NCI-H345 treated with DMSO at 0.1 percent for 48 hours (cell line): ENCODE measurements at regions not wholly inside any gene's neighbourhood (a gene's known extent, or its start where the extent isn't known, plus 50 kb on each side); places are given as distances from the start of the nearest gene placed in this dataset.

Experiments
- DNase-seq: peaks from one replicate; lab custom pipeline; 2025; ENCODE audit not compliant: unreplicated experiment; lab: John Stamatoyannopoulos, UW

DNA sequence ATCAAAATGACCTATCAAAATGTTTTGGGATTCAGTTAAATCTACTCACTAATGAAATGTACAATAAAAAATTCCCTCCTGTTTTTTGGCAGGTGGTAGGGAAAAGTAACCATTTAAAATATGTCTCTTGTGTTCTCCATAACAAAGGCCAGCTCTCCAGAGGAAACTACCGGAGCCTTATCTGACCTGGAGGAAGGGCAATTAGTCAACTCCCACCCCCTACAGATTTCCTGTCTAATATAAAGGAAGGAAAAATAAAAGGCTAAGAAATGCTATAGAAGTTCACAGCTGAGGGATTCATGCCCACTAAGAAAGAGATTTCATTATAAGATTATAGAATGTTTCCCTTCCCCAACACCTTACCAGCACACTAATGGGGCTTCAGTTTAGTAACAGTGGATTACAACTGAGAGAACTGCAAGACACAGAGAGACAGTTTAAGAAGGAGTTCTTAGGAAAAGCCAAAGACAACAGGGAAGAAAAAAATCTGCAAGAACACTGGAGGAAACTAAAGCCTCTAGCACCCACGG is 376.5 kb upstream of the KCNMB2 start:
- no peak for DNase-seq

- DNase-seq = no peak
Observed at GRCh38 chr3:178169421-178169820, 366.8 kb upstream of the KCNMB2 start.

DNA sequence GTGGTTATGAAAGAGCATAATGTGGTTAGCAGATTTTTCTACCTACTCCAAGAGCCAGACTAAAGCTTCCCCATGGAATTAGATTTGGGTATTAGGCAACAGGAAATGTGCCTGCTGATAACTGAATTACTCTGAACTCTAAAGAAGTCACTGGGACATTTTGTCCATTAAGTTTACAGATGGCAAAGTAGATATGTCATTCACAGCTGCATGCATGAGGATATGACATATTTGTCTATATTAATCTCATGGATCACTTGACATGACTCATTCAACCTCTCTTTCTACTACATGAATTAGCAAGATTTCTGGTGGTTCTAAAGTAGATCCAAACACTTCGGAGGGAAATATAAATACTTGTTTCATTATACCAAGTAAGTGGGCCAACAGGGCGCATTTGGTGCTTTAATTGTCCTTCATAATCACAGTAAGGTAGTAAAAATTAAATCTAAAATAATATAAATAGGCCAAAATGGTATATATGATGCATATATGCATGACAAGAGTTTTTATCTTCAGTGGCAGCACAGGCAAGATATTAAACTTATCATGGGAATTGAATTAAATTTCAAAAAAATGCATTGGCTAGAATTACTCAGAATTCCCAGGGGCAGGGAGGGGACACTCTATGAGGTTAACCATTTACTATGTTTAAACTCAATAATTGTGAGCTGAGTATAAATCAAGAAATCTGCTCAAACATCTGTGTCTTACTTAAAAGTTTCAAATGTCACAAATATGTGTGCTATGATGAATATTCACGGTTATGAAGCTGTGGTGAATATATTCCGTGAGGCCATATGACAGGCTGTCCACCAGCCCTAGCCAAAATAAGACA is 365.3 kb upstream of the KCNMB2 start:
- DNase-seq = no peak

DNA sequence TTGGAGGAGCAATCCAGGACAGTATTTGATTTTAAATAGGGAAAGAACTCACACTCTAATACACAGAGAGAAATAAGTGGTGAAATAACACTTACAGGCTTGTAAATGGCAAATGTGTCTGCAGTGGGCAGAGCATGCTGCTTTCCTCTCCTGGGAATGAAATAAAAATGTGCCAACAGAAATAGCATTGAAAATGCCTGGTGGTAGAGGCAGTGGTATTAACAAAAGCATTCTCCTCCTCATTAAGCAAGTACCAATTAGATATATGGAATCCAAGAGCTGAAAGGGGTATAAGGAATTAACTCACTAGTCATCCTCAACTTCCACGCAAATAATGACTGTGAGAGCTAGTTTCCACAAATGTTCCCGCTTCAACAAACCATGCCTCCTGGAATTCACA is 364.1 kb upstream of the KCNMB2 start:
- no peak for DNase-seq

DNA sequence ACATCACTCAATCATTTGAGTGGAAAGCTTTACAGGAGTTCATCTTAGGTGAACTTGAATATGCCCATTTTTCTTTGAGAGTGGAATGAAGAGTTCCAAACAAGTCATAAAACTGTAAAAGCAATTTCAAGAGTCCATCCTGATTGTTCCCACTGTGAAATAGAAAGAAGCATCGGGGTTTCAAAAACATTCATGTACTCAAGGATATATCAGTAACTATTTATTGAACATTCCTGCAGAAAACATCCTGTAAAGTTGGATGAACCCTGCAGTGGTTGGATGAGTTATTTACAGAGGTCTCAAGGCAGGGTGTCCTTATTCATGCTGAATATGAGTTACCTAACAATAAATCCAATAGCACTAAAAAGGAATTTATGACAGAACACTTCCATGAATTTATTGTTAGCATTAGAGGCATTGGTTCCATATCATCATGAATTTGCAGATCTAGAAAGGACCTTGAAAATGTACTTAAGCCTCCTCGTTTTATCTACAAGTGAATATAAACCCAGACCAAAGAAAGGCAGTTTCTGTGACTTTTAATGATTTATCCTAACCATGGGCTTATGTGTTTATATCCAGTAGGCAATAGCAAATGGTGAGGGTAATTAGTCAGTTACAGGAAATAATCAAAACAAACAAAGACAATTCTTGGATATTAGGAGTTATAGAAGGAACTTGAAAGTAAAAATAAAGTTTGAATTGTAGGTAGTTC is 361.9 kb upstream of the KCNMB2 start:
- no peak for DNase-seq

GRCh38 chr3:178181088-178181487 is 355.1 kb upstream of the KCNMB2 start:
- DNase-seq = no peak

DNA sequence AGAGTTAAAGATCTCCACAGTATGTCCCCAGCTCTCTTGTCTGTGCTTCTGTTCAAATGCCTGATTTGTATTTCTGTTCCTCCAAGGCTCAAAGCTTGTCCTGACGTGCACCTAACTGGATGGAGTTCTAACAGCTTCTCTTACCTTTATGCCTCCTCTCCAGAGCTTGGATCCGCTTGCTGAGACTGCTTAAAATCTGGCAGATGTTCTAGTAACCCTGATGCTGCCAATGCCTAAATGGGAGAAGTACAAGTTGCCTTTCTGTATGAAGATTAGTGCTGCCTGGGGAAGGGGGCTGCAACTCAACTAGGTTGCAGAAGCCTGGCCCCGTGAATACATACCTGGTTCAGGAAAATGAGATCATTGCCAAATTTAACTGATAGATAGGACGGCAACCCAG is 354.5 kb upstream of the KCNMB2 start:
- DNase-seq = peak; percentile 47

GRCh38 chr3:178182337-178182779 is 353.9 kb upstream of the KCNMB2 start:
- peak; percentile 65 for DNase-seq

- peak; percentile 16 for DNase-seq
Observed at GRCh38 chr3:178184833-178185232, 351.4 kb upstream of the KCNMB2 start.

- no peak for DNase-seq
Observed at GRCh38 chr3:178186666-178187065, 349.6 kb upstream of the KCNMB2 start.

GRCh38 chr3:178189854-178190253 is 346.4 kb upstream of the KCNMB2 start:
- DNase-seq = no peak

DNA sequence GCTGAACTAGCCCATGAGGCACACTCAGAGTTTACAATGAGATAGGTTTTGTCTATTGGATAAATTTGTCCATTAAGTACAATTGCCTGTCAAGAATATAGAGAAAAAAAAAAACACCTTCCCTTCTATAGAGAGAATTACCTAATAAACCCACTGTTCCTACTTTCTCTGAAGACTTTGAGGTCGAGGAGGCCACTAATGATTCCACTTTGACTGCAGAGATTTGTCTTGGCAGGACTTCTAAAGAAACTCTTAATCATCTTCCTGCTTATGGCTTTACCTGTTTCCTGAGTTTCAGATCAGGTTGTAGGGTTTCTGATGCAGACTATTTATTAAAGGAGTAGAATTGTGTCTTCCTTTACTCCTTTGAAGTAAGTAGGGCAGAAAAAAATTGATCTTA is 342.4 kb upstream of the KCNMB2 start:
- no peak for DNase-seq

- DNase-seq = no peak
Observed at GRCh38 chr3:178194539-178194938, 341.7 kb upstream of the KCNMB2 start.

DNA sequence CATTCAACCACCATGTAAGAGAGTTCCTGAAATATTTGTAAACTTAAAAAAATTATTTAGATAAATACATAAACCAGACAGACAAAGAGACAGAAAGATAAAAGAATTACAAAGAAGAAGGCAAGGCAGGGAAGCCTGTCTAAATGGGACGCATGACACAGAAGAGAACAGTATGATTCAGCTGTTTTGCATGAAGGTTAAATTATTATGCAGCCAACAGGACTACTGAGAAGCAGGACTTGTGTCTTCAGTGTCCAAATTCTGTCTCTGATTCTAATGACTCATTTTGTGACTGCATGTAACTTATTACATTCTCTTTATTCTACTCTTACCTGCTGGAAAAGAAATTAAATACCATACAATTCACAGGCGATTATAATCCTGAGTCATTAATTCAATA is 340.4 kb upstream of the KCNMB2 start:
- DNase-seq = no peak

GRCh38 chr3:178198329-178198728 is 337.9 kb upstream of the KCNMB2 start:
- DNase-seq = no peak

- DNase-seq = no peak
Observed at GRCh38 chr3:178200316-178200715, 335.9 kb upstream of the KCNMB2 start.

DNA sequence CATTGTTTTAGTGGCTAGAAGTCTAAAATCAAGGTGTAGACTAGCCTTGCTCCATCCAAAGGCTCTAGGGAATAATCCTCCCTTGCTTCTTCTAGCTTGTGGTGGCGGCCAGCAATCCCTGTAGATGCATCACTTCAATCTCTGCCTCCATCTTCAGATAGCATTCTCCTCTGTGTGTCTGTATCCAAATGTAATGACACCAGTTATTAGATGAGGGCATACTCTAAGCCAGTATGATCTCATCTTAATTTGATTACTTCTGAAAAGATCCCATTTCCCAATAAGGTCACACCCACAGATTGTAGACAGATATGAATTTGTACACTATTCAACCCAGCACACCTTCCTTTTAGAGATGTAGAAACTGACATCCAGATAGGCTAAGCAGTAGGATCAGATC is 334.5 kb upstream of the KCNMB2 start:
- no peak for DNase-seq

- DNase-seq = no peak
Observed at GRCh38 chr3:178202194-178202593, 334.0 kb upstream of the KCNMB2 start.

GRCh38 chr3:178203165-178203564 is 333.1 kb upstream of the KCNMB2 start:
- DNase-seq = no peak

GRCh38 chr3:178203650-178204049 is 332.6 kb upstream of the KCNMB2 start:
- DNase-seq = no peak

GRCh38 chr3:178205740-178206139 is 330.5 kb upstream of the KCNMB2 start:
- DNase-seq = no peak

GRCh38 chr3:178206521-178206920 is 329.7 kb upstream of the KCNMB2 start:
- DNase-seq = no peak
